Activated CD4-positive, alpha-beta memory T cell treated with anti-CD3 and anti-CD28 coated beads, Interleukin-2, amount 10 ng/mL, durations not matched to agents 7 days and 5 days (primary cell): ENCODE measurements at regions not wholly inside any gene's neighbourhood (a gene's known extent, or its start where the extent isn't known, plus 50 kb on each side); places are given as distances from the start of the nearest gene placed in this dataset.
"Not testable (repeated sequence)": the region's sequence is repeated elsewhere in the genome, so short reads cannot be mapped to it uniquely, and the experiment has no call there.

Experiments used
- CTCF ChIA-PET: fragments of 350-600 bp; sonication (Branson Sonifier 250); formaldehyde crosslinking; loops from one replicate; lab custom pipeline; 2021; ENCODE audit warnings: antibody characterized with exemption, inconsistent platforms; lab: Charles Lee
- POLR2A ChIA-PET: fragments of 350-600 bp; sonication (Branson Sonifier 250); formaldehyde crosslinking; loops from one replicate; lab custom pipeline; 2021; ENCODE audit warnings: antibody characterized with exemption; lab: Charles Lee
- DNase-seq: peaks from one replicate; pipeline ENCODE4 v3.0.0-alpha.2; 2020
- H3K27ac Mint-ChIP-seq: one replicate; pipeline ENCODE4 v1.8.0; 2021; ENCODE audit warnings: mild to moderate bottlenecking, mixed read lengths
- H3K27me3 Mint-ChIP-seq: one replicate; pipeline ENCODE4 v1.8.0; 2021; ENCODE audit warnings: mixed read lengths
- H3K36me3 Mint-ChIP-seq: one replicate; pipeline ENCODE4 v1.8.0; 2021; ENCODE audit warnings: low read depth, mixed read lengths
- H3K4me1 Mint-ChIP-seq: one replicate; pipeline ENCODE4 v1.8.0; 2021; ENCODE audit warnings: mixed read lengths
- H3K4me3 Mint-ChIP-seq: one replicate; pipeline ENCODE4 v1.8.0; 2021; ENCODE audit warnings: mild to moderate bottlenecking, mixed read lengths
- H3K9me3 Mint-ChIP-seq: one replicate; pipeline ENCODE4 v1.8.0; 2021; ENCODE audit warnings: mixed read lengths

DNA sequence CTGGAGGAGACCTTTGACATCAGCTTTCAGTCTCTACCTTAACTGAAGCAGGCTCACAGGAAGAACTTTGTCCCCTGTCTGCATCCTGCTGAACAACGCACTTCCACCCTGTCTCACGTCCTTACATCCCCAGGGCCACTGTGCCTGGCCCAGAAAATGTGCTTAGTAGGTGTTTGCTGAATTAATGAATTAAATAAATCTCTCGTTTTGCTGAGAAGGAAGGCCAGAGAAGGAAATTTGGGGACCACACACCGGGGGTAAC lies 54.3 kb upstream of the CREB3L1 start:
- H3K4me3 Mint-ChIP-seq: no peak overlapping the region
- peaks cover 20% of the 10 kb centered on the region for H3K27me3 Mint-ChIP-seq
- no peaks in the 10 kb centered on the region for H3K36me3 Mint-ChIP-seq
- CTCF ChIA-PET: no interaction called here
- no peak overlapping the region for H3K27ac Mint-ChIP-seq
- H3K9me3 Mint-ChIP-seq: no peaks in the 10 kb centered on the region
- DNase-seq: no peak
- no peaks in the 10 kb centered on the region for H3K4me1 Mint-ChIP-seq
- POLR2A ChIA-PET: no interaction called here

GRCh38 chr11:46222490-46223251 lies 54.8 kb upstream of the CREB3L1 start:
- Mint-ChIP-seq H3K36me3 (no peaks in the 10 kb centered on the region), H3K9me3 (no peaks in the 10 kb centered on the region), H3K4me3 (no peak overlapping the region), H3K27me3 (peaks cover 20% of the 10 kb centered on the region), H3K27ac (no peak overlapping the region), H3K4me1 (no peaks in the 10 kb centered on the region)
- ChIA-PET CTCF (no interaction called here), POLR2A (no interaction called here)
- DNase-seq: no peak

DNA sequence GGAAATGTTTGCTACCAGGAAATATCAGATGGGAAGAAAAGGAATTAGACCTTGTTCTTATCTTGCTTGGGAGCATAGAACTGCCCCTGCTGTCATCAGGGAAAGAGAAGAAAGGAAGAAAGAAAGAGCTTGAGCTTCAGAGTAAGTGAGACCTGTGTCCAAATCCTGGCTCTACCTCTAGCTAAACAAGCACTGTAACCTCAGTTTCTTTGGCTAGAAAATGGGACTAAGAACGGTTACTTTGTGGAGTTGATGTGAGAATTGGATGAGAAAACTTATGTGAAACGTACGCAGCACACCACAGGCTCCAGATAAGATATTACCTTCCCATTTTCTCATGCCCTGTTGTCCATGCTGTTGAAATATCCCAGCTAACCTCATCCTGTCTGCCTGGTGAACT lies 57.1 kb upstream of the CREB3L1 start:
- ChIA-PET POLR2A (no interaction called here), CTCF (no interaction called here)
- H3K36me3 Mint-ChIP-seq: no peaks in the 10 kb centered on the region
- no peak overlapping the region for H3K4me3 Mint-ChIP-seq
- DNase-seq: no peak
- peaks cover 11% of the 10 kb centered on the region for H3K27me3 Mint-ChIP-seq
- no peaks in the 10 kb centered on the region for H3K9me3 Mint-ChIP-seq
- H3K27ac Mint-ChIP-seq: no peak overlapping the region
- peaks cover 4% of the 10 kb centered on the region for H3K4me1 Mint-ChIP-seq

DNA sequence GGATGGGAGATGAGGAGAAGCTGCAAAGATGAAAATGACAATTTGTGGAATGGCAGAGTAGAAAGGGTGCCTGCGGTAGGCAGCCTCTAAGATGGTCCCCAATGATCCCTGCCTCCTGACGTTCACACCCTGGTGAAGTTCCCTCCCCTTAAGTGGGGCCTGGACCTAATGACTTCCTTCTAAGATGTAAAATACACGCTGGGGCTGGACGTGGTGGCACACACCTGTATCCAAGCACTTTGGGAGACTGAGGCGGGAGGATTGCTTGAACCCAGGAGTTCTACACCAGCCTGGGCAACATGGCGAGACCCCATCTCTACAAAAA lies 60.7 kb upstream of the CREB3L1 start:
- H3K4me3 Mint-ChIP-seq: no peak overlapping the region
- POLR2A ChIA-PET: no interaction called here
- H3K27me3 Mint-ChIP-seq: peaks cover 9% of the 10 kb centered on the region
- no peaks in the 10 kb centered on the region for H3K36me3 Mint-ChIP-seq
- H3K9me3 Mint-ChIP-seq: no peaks in the 10 kb centered on the region
- H3K27ac Mint-ChIP-seq: no peak overlapping the region
- CTCF ChIA-PET: no interaction called here
- no peak for DNase-seq
- peaks cover 4% of the 10 kb centered on the region for H3K4me1 Mint-ChIP-seq

DNA sequence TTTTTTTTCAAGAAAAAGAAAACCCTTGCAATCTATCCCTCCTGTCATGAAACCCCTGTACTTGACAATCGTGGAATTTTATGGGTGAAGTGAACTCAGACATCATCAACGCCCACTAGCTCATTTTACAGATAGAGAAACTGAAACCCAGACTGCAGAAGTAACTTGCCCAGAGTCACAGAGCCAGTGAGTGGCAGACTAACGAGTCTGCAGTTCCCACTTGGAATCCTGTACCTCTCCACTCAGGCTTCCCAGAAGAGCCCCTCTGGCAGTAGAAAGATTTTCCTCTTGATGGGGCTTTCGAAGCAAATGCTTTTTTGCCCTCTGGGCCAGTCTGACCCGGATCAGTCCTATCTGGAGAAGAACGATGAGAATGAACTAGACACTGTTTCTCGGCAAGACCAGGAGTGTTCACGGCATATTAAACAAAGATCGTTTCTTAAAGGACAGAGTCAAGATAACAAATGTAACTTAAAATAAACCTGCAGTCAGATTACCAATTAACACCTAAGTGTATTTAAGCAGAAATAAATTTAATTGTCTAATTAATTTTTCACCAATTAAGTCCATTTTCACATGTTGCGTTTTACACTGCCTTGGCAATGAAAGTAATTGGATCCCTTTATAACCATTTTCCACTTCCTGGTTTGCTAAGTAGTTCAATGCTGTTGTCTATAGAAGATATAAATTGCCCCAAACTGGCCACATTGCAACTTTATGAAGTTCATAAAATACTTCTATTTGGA lies 61.3 kb upstream of the CREB3L1 start:
- no peak for DNase-seq
- no peaks in the 10 kb centered on the region for H3K9me3 Mint-ChIP-seq
- H3K4me1 Mint-ChIP-seq: peaks cover 4% of the 10 kb centered on the region
- H3K27ac Mint-ChIP-seq: no peak overlapping the region
- H3K36me3 Mint-ChIP-seq: no peaks in the 10 kb centered on the region
- peaks cover 9% of the 10 kb centered on the region for H3K27me3 Mint-ChIP-seq
- no peak overlapping the region for H3K4me3 Mint-ChIP-seq
- ChIA-PET CTCF (no interaction called here), POLR2A (no interaction called here)

- Mint-ChIP-seq H3K27me3 (peaks cover 6% of the 10 kb centered on the region), H3K9me3 (peaks cover 4% of the 10 kb centered on the region)
- POLR2A ChIA-PET: no interaction called here
Measured at GRCh38 chr11:46215208-46215931, 62.1 kb upstream of the CREB3L1 start.

GRCh38 chr11:46212720-46213119 lies 64.7 kb upstream of the CREB3L1 start:
- Mint-ChIP-seq H3K4me3 (no peak overlapping the region), H3K9me3 (peaks cover 4% of the 10 kb centered on the region), H3K27me3 (peaks cover 15% of the 10 kb centered on the region), H3K36me3 (no peaks in the 10 kb centered on the region), H3K27ac (no peak overlapping the region), H3K4me1 (peaks cover 24% of the 10 kb centered on the region)
- CTCF ChIA-PET: no interaction called here
- POLR2A ChIA-PET: no interaction called here
- DNase-seq: no peak

More at GRCh38 chr11:46215208-46215931, 62.1 kb upstream of the CREB3L1 start:
- DNase-seq: no peak
- no peak overlapping the region for H3K4me3 Mint-ChIP-seq
- no peak overlapping the region for H3K27ac Mint-ChIP-seq
- CTCF ChIA-PET: no interaction called here
- H3K36me3 Mint-ChIP-seq: no peaks in the 10 kb centered on the region
- H3K4me1 Mint-ChIP-seq: peaks cover 12% of the 10 kb centered on the region

GRCh38 chr11:46210856-46211255 lies 66.6 kb upstream of the CREB3L1 start:
- no peak for DNase-seq
- Mint-ChIP-seq H3K27me3 (peaks cover 14% of the 10 kb centered on the region), H3K4me1 (peaks cover 20% of the 10 kb centered on the region), H3K9me3 (peaks cover 4% of the 10 kb centered on the region), H3K4me3 (no peak overlapping the region), H3K36me3 (no peaks in the 10 kb centered on the region), H3K27ac (no peak overlapping the region)
- ChIA-PET POLR2A (interaction anchor here (1.6 kb wide), 1 partner anchor 27 kb away, joined by 6 read pairs; no protein-coding TSS in a partner anchor), CTCF (interaction anchor here (1.6 kb wide), 1 partner anchor 29 kb away, joined by 5 read pairs; no protein-coding TSS in a partner anchor)

GRCh38 chr11:46210133-46210636 lies 67.3 kb upstream of the CREB3L1 start:
- H3K4me3 Mint-ChIP-seq: peak overlapping the region; percentile 26
- peak; percentile 19 for DNase-seq
- peaks cover 4% of the 10 kb centered on the region for H3K9me3 Mint-ChIP-seq
- ChIA-PET POLR2A (interaction anchor here (1.6 kb wide), 1 partner anchor 27 kb away, joined by 6 read pairs; no protein-coding TSS in a partner anchor), CTCF (interaction anchor here (0.6 to 1.6 kb wide), 3 partner anchors 16 to 29 kb away, joined by 4 to 5 read pairs (median 5); no protein-coding TSS in a partner anchor)
- H3K4me1 Mint-ChIP-seq: peaks cover 20% of the 10 kb centered on the region
- H3K27me3 Mint-ChIP-seq: peaks cover 13% of the 10 kb centered on the region
- no peak overlapping the region for H3K27ac Mint-ChIP-seq
- H3K36me3 Mint-ChIP-seq: no peaks in the 10 kb centered on the region

DNA sequence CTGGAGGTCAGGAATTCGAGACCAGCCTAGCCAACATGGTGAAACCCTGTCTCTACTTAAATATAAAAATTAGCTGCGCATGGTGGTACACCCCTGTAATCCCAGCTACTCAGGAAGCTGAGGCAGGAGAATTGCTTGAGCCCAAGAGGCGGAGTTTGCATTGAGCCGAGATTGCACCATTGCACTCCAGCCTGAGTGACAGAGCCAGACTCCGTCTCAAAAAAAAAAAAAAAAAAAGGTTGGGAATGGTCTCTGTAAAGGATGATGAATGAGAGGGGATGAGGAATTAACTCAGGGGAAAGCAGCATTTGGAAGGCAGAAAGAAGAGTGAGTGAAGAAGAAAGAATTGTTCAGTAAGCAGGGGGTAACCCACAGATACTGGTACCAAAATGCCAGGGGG lies 67.8 kb upstream of the CREB3L1 start:
- H3K4me3 Mint-ChIP-seq: not testable (repeated sequence)
- CTCF ChIA-PET: interaction anchor here (0.6 to 1.6 kb wide), 3 partner anchors 17 to 30 kb away, joined by 4 to 5 read pairs (median 5); no protein-coding TSS in a partner anchor
- peaks cover 18% of the 10 kb centered on the region for H3K27me3 Mint-ChIP-seq

GRCh38 chr11:46208803-46209202 lies 68.7 kb upstream of the CREB3L1 start:
- ChIA-PET POLR2A (no interaction called here), CTCF (no interaction called here)
- no peak overlapping the region for H3K4me3 Mint-ChIP-seq
- peaks cover 4% of the 10 kb centered on the region for H3K9me3 Mint-ChIP-seq
- H3K36me3 Mint-ChIP-seq: no peaks in the 10 kb centered on the region
- peaks cover 20% of the 10 kb centered on the region for H3K4me1 Mint-ChIP-seq
- H3K27me3 Mint-ChIP-seq: peaks cover 22% of the 10 kb centered on the region
- DNase-seq: no peak
- H3K27ac Mint-ChIP-seq: no peak overlapping the region

More for the DNA sequence above, 67.8 kb upstream of the CREB3L1 start:
- peaks cover 20% of the 10 kb centered on the region for H3K4me1 Mint-ChIP-seq
- H3K27ac Mint-ChIP-seq, DNase-seq, H3K36me3 Mint-ChIP-seq, H3K9me3 Mint-ChIP-seq: not testable (repeated sequence)
- POLR2A ChIA-PET: interaction anchor here (1.6 kb wide), 1 partner anchor 28 kb away, joined by 6 read pairs; no protein-coding TSS in a partner anchor

- peaks cover 4% of the 10 kb centered on the region for H3K9me3 Mint-ChIP-seq
- H3K27ac Mint-ChIP-seq: no peak overlapping the region
- ChIA-PET CTCF (no interaction called here), POLR2A (no interaction called here)
- no peaks in the 10 kb centered on the region for H3K36me3 Mint-ChIP-seq
- DNase-seq: no peak
- peaks cover 29% of the 10 kb centered on the region for H3K27me3 Mint-ChIP-seq
- peaks cover 20% of the 10 kb centered on the region for H3K4me1 Mint-ChIP-seq
- no peak overlapping the region for H3K4me3 Mint-ChIP-seq
Measured at GRCh38 chr11:46207270-46207669, 70.2 kb upstream of the CREB3L1 start.

GRCh38 chr11:46204415-46204814 lies 73.0 kb upstream of the CREB3L1 start:
- H3K4me3 Mint-ChIP-seq, POLR2A ChIA-PET, CTCF ChIA-PET, H3K36me3 Mint-ChIP-seq, H3K4me1 Mint-ChIP-seq, H3K27ac Mint-ChIP-seq, DNase-seq, H3K9me3 Mint-ChIP-seq: not testable (repeated sequence)
- H3K27me3 Mint-ChIP-seq: peaks cover 33% of the 10 kb centered on the region
